ENCODE measurements at regions not wholly inside any gene's neighbourhood (a gene's known extent, or its start where the extent isn't known, plus 50 kb on each side); places are given as distances from the start of the nearest gene placed in this dataset.

- Mint-ChIP-seq H3K4me1 (no peaks in the 10 kb centered on the region), H3K27me3 (ENCODE audit: low read depth) (no peaks in the 10 kb centered on the region), H3K4me3 (no peak overlapping the region), H3K9me3 (no peaks in the 10 kb centered on the region), H3K27ac (no peak overlapping the region), H3K36me3 (no peaks in the 10 kb centered on the region)
- DNase-seq (ENCODE audit: low spot score) (no peak), ATAC-seq (no peak)
- no peak for TF ChIP-seq AFF4 (CRISPR knock-in tag; IDR thresholded peaks at IDR 0.05; ENCODE audit: borderline replicate concordance)
- no peak for TF ChIP-seq CREB1 (CRISPR knock-in tag; IDR thresholded peaks at IDR 0.05)
- TF ChIP-seq AR (CRISPR knock-in tag; IDR thresholded peaks at IDR 0.05) = no peak
- TF ChIP-seq CDX4 (CRISPR knock-in tag; IDR thresholded peaks at IDR 0.05; ENCODE audit: borderline replicate concordance) = no peak
- TF ChIP-seq ATF3 (CRISPR knock-in tag; conservative IDR thresholded peaks at IDR 0.05) = no peak
- TF ChIP-seq JUN (CRISPR knock-in tag; IDR thresholded peaks at IDR 0.05) = no peak
- no peak for TF ChIP-seq FOXP1 (CRISPR knock-in tag; IDR thresholded peaks at IDR 0.05; ENCODE audit: borderline replicate concordance)
- POLR2A ChIA-PET = no interaction called here
- CTCF ChIA-PET = no interaction called here
Observed at GRCh38 chr13:62919491-62919890, 1503.8 kb upstream of the PCDH20 start.

GRCh38 chr13:62910541-62911060 lies 1495.0 kb upstream of the PCDH20 start:
- TF ChIP-seq NR2C2 (CRISPR knock-in tag; IDR thresholded peaks at IDR 0.05) (no peak), FOXJ3 (CRISPR knock-in tag; IDR thresholded peaks at IDR 0.05; ENCODE audit: borderline replicate concordance) (no peak), ARID4B (CRISPR knock-in tag; IDR thresholded peaks at IDR 0.05; ENCODE audit: borderline replicate concordance) (no peak), JUN (CRISPR knock-in tag; IDR thresholded peaks at IDR 0.05) (no peak), TP53 (CRISPR knock-in tag; IDR thresholded peaks at IDR 0.05) (no peak), HMGA2 (CRISPR knock-in tag; IDR thresholded peaks at IDR 0.05) (no peak), ZBTB43 (CRISPR knock-in tag; IDR thresholded peaks at IDR 0.05) (no peak), FOXK1 (CRISPR knock-in tag; IDR thresholded peaks at IDR 0.05) (no peak)
- H3K27me3 Mint-ChIP-seq (ENCODE audit: low read depth) = no peaks in the 10 kb centered on the region
- ATAC-seq (no peak), DNase-seq (ENCODE audit: low spot score) (no peak)
- H3K9me3 Mint-ChIP-seq = no peaks in the 10 kb centered on the region
- no peaks in the 10 kb centered on the region for H3K4me1 Mint-ChIP-seq
- ChIA-PET CTCF (no interaction called here), POLR2A (no interaction called here)
- no peak overlapping the region for H3K27ac Mint-ChIP-seq
- no peaks in the 10 kb centered on the region for H3K36me3 Mint-ChIP-seq
- H3K4me3 Mint-ChIP-seq = no peak overlapping the region
